GM19043 (cell line): ENCODE measurements at regions not wholly inside any gene's neighbourhood (a gene's known extent, or its start where the extent isn't known, plus 50 kb on each side); places are given as distances from the start of the nearest gene placed in this dataset.

Experiments
- ATAC-seq: cut with Tn5 transposase; IDR thresholded peaks from one replicate; pipeline ENCODE4 v1.9.1; 2021; ENCODE audit warnings: low read depth; ENCODE audit not compliant: unreplicated experiment

DNA sequence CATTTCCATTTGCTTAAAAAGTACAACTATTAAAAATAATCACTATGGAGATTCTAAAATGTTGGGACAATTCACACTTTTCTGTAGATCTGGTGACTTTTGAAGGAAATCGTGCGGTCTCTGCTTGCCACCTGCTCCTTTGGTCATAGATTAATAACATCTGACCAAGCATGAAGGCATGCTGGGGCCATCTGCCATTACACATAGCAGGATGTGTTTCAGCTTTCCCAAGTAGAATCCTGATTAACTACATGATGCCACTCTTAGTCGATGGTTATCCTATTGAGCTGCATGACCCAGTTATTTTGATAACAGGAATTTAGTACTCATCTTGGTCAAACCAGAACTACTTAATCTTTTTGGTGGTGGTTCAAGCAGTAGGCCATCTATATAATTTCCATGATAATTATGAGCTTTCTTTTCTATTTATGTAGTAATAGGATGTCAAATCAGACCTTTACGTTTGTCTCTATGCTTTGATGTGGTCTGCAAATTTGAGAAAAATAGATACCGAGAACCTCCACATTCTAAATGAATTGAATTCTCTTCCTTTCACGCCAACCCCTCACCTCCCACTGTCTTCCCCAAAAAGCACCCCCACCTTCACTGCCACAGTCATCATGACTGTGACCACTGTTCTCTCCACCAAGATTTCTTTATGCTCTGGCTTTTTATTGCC is 158.1 kb downstream of the DIPK2A start:
- ATAC-seq, result no peak

GRCh38 chr3:144141074-144141473 is 169.5 kb downstream of the DIPK2A start:
- ATAC-seq, result no peak

DNA sequence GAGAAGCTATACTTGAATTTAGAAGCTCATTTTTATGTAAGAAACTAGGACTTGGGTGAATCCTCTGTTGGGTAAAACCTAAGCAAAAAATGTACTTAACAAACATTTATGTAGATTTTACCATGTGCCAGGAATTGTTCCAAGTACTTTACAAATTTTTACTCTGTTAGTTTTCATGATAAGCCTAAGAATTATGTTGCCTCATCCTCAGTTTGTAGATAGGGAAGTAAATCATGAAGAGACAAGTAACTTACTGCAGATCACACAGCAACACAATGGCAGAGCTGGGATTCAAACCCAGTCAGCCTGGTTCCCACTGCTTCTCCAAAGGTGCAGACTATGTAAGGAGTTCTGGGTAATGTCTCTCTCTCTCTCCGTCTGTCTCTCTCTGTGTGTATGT is 169.9 kb downstream of the DIPK2A start:
- ATAC-seq, result no peak

DNA sequence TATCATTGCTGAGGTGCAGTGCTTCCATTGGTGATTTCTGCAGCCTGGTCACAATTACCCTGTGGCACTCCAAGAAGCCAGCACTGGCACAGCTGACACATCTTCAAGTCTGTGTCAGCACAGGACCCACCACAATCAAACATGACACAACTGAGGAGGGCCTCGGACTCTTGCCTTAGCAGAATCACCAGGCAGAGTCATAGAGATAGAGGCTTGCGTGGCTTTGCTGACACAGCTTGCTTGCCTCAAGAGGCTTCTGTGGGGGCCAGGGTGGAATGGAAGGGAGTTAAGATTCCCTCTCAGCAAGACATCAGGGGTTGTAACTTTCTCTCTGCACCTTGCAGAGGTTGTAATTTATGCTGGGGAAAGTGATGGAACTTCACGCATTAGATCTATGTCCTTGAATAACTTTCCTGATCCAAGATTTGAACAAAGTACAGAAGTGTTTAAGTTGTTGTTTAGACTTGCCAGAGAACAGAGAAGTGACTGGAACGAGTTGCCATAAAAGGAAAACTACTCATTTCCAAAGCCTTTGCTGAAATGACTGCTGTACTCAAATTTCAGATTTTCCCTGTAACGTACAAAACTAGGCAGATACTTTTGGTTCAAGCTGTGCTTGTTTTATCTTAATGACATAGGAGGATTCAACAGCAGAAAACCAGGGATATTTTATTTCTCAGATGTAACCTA is 170.7 kb downstream of the DIPK2A start:
- no peak for ATAC-seq

DNA sequence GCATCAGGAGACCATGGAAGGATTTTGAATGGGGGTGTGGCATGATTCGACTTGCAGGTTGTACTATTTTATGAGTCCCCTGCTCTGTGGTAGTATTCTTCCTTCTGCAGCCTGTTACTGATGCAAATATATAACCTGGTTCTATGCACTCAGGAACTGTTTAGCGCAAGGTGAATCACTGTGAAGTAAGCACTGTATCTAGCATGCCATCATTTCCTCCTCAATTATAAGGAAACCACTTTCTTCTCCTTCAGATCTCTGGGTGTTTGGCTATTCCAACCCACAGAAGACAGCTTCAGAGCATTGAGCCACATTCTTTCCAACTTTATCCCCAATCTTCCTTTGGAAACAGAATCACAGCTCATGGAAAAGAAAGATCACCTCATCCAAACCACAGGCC is 176.7 kb downstream of the DIPK2A start:
- no peak for ATAC-seq

DNA sequence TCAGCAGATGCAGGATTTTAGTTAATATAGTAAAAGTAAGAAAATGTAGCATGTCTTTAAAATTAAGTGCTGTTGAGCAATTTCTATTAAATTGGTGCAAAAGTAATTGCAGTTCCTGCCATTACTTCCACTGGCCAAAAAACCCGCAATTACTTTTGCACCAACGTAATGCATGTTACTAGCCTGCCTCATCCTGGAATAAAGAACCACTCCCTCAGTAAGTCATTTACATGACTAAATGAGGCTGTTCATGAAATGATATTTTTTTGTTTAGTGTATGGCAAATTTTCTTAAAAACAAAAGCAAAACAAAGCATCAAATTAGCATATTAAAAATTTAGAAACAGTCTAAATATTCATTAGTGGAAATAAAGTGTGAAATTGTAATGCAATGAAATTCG is 180.4 kb downstream of the DIPK2A start:
- no peak for ATAC-seq

- no peak for ATAC-seq
Measured at GRCh38 chr3:144160627-144161026, 189.0 kb downstream of the DIPK2A start.

- ATAC-seq, result no peak
Measured at GRCh38 chr3:144162042-144162441, 190.4 kb downstream of the DIPK2A start.

DNA sequence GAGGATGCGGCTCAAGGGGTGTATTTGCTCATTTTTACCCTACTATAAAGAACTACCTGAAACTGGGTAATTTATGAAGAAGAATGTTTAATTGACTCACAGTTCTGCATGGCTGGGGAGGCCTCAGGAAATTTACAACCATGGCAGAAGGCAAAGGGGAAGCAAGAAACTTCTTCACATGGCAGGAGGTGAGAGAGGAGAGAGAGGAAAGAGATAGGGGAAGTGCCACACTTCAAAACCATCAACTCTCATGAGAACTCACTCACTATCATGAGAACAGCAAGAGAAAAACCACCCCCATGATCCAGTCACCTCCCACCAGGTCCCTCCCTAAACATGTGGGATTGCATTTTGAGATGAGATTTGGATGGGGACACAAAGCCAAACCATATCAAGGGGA is 192.7 kb downstream of the DIPK2A start:
- ATAC-seq, result no peak

- no peak for ATAC-seq
Measured at GRCh38 chr3:144165482-144165881, 193.9 kb downstream of the DIPK2A start.

- ATAC-seq, result no peak
Measured at GRCh38 chr3:144167634-144168033, 196.0 kb downstream of the DIPK2A start.

DNA sequence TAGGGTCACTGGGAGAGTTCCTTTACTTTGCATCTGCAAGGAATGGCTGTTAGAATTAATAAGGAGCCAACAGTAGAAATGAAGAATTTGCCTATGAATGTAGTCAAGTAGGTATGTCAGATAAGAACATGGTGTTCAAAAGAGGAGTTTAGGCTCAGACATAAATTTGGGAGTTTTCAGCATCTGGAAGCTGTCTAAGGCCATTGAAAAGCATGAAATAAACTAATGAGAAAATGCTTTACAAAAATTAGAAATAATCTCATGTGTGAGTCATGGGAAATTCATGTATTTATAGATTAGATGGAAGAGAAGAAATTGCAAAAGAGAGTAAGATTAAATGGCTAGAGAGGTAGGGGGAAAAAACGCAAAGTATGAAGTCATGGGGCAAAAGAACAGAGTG is 201.9 kb downstream of the DIPK2A start:
- no peak for ATAC-seq

DNA sequence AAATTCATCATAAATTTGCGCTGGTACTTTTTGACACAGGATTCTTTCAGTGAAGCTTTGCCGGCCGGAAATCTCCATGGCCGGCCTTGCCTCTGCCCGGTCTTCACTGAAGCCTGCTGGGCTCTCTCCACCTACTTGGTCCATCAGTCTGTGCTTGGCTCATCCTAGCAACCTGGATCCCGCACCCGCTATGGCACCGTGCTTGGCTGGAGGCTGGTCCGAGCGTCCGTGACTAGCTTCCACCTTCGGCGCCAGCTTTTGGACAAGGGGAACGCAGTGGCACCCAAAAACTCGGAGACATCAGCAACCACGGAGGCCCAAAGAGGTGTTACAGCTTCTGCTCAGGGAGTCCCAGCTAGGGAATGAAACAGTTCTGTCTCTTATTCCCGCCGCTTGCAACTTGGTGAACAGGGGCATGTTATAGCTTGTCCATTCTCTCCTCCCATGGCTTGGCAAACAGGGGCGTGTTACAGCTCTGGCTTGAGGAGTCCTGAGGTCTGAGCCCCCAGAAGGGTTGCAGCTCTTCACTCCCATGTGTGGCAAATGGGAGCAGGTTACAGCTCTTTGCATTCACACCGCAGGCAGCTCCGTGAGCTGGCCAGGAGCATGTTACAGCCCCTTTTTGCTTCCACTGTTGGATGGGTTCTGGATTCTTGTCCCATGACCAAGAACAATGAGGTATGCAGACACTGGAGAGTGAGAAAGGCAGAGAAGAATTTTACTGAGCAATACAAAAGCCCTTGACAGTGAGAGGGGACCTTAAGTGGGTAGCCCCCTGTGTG is 204.2 kb downstream of the DIPK2A start:
- ATAC-seq, result no peak

DNA sequence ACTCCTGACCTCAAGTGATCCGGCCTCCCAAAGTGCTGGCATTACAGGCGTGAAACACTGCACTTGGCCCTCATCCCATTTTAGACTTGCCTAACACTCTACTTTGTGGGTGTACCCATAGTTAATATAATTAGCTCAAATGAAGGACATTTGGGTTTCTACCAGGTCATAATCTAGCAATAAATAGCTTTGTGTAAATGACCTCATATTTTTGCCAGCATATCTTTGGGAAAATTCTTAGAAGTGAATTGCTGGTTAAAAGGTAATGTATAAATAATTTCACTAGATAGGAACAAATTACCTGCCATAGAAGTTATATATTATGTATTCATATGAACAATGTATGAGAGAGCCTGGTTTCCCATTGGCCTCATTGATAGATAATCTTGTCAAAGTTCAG is 206.0 kb downstream of the DIPK2A start:
- ATAC-seq, result no peak

- no peak for ATAC-seq
Measured at GRCh38 chr3:144178607-144179006, 207.0 kb downstream of the DIPK2A start.

DNA sequence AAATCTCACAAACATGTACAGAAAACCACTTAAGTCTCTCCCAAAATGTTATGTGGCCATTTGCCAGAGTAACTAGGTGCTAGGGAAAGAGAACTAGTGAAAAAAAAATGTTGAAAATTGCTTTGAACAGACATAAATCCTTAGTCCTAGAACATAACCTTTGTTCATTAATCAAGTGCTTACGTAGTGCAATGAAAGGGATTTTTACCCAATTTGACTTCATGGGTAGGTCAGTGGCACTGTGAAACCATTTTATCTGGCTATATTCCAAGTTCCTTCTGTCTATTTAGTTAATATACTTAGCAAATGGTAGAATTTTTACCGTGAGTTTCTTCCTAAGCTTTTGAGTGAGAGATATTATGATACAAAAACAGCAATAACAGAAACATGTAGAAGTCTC is 209.4 kb downstream of the DIPK2A start:
- no peak for ATAC-seq

GRCh38 chr3:144182501-144182900 is 210.9 kb downstream of the DIPK2A start:
- no peak for ATAC-seq

- no peak for ATAC-seq
Measured at GRCh38 chr3:144185276-144185675, 213.7 kb downstream of the DIPK2A start.

DNA sequence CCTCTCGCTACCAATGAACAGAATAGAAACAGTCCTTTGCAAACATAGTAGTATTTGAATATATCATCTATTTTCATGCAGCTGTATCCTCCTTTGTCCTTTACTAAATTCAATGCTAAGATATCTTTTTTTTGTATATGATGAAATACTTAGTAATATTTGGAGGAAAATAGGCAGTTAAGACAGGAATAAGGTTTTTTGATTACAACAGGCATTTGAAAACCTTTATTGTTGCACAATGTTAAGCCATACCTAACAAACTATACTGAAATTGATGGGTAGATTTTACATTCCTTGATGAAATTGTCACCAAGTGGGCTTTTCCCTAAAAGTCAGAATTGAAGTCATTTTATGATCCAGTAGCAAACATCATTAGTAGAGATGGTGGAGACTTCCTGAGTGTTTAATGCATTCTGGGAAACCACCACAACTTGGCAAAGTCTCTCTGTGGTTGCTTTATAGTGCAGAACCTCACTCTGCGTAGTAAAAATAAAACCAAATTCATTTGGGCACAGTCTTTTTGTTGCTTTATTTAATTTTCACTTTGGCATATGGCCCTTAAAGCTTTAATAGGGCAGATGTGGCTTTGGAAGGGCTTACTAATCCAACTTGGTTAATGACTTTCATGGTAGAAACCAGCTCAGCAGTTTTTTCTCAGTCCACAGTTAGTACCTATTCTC is 216.0 kb downstream of the DIPK2A start:
- no peak for ATAC-seq

DNA sequence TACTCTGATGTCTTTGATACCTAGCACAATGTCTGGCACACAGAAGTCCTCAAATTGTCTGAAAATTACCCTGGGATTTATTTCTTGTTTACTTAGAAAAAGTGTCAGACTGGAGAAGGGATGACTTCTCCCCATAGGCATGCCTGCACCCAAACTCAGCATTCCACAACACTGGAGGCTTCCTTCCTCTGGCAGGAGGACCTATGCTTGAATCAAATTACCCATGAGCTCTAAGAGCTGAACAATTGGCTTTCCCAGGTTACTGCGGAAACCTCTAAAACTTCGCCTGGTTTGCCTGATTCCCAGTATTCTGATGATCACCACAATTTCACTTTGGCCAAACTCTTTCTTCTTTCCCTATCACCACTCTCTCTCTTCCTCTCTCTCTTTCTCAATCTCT is 217.4 kb downstream of the DIPK2A start:
- ATAC-seq, result no peak

DNA sequence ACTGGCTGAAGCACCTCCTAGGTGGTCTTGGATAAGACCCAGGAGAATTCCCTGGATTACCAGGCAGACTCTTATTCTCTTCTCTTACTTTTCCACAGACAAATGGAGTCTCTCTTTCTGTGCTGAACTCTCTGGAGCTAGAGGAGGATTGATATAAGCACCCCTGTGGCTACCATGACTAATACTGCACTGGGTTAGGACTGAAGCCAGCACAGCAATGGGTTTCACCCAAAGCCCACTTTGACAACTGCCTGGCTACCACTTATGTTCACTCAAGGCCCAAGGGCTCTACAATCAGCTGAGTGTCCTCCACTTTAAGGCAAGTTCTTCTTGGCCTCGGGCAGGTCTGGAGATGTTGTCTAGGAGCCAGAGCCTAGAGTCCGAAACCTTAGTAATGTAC is 225.5 kb downstream of the DIPK2A start:
- no peak for ATAC-seq
